Endothelial cell of umbilical vein (primary cell): ENCODE measurements at regions not wholly inside any gene's neighbourhood (a gene's known extent, or its start where the extent isn't known, plus 50 kb on each side); places are given as distances from the start of the nearest gene placed in this dataset.

Source experiments
- CTCF ChIP-seq, 2 donors: IDR thresholded peaks; 1 replicate in 1 of 2; 2 replicates in 1 of 2; pipeline ENCODE4 v1.5.1; 2011; ENCODE audit warnings: low read length in 2 of 2, mild to moderate bottlenecking in 2 of 2, moderate library complexity in 2 of 2, control low read depth in 1 of 2, inconsistent platforms in 1 of 2, low read depth in 1 of 2; ENCODE audit not compliant: insufficient read depth in 1 of 2; ENCODE audit errors: extremely low read depth in 1 of 2
- EZH2 ChIP-seq: IDR thresholded peaks from 2 replicates; pipeline ENCODE4 v1.6.1; 2012; ENCODE audit warnings: borderline replicate concordance, low read depth, mild to moderate bottlenecking, moderate library complexity, low read length, inconsistent platforms; ENCODE audit not compliant: severe bottlenecking
- FOS ChIP-seq: IDR thresholded peaks from 2 replicates; pipeline ENCODE4 v1.6.1; 2011; ENCODE audit warnings: mild to moderate bottlenecking, low read length, moderate library complexity, borderline replicate concordance; ENCODE audit not compliant: insufficient read depth
- GATA2 ChIP-seq: IDR thresholded peaks from 2 replicates; pipeline ENCODE4 v1.7.0; 2011; ENCODE audit warnings: low read depth, mild to moderate bottlenecking, moderate library complexity, mixed read lengths, low read length; ENCODE audit not compliant: insufficient read length, insufficient read depth
- JUN ChIP-seq: IDR thresholded peaks from 2 replicates; pipeline ENCODE4 v1.6.1; 2011; ENCODE audit warnings: borderline replicate concordance, low read depth; ENCODE audit not compliant: insufficient read length, insufficient read depth
- MAX ChIP-seq: IDR thresholded peaks from 2 replicates; pipeline ENCODE4 v1.6.1; 2011; ENCODE audit not compliant: insufficient read depth, insufficient read length
- MYC ChIP-seq: IDR thresholded peaks from one replicate; pipeline ENCODE4 v1.6.1; 2011; ENCODE audit warnings: mild to moderate bottlenecking, low read depth, low read length
- POLR2A ChIP-seq: IDR thresholded peaks from 2 replicates; pipeline ENCODE4 v1.6.1; 2012; ENCODE audit warnings: low read depth, mild to moderate bottlenecking, control low read depth, low read length
- POLR2AphosphoS5 ChIP-seq: IDR thresholded peaks from 2 replicates; pipeline ENCODE4 v1.6.1; 2012; ENCODE audit warnings: low read depth, mild to moderate bottlenecking, control low read depth, low read length, moderate library complexity; ENCODE audit not compliant: insufficient read depth

- TF ChIP-seq POLR2A (no peak), MAX (no peak), CTCF (IDR thresholded peaks at IDR 0.05; ENCODE audit: extremely low read depth in 1 of 2, insufficient read depth in 1 of 2, low read depth in 1 of 2, low read length in 2 of 2) (no peak), EZH2 (no peak), MYC (no peak), FOS (no peak), POLR2AphosphoS5 (no peak), GATA2 (no peak), JUN (no peak)
These were observed 55.2 kb upstream of the UBASH3B start for GRCh38 chr11:122600290-122600689.
